ENCODE measurements at regions not wholly inside any gene's neighbourhood (a gene's known extent, or its start where the extent isn't known, plus 50 kb on each side); places are given as distances from the start of the nearest gene placed in this dataset.

DNA sequence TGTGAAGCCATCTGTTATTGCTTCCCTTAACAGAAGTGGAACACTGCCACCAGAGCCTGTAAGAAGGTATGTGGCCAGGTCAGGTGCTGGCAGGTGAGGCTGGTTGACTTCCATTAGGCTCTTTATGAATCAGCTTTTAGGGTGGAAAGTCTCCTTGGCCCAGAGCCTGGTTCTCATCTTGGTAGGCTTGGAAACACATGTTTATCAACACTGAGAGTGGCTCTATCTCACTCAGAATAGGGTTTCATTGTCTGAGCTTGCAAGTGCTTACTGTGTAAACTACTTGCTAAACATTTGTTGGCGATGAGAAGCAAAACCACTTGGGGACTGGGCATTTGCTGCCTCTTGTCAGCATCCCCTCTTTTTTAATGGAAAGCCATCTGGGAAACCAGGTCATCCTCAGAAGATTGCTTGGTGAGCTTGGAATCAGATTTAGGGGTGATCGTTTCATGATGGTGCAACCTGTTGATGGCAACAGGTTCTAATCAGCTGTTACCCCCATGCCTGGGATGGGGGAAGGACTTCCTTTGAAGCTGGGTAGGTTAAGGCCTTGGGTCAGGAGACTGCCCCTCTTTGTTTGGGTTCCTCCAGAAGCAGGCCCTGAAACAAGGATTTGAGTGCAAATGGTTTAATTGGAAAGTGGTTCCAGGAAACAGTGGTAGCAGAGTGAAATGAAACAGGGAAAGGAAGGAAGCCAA, 75.0 kb upstream of the AMPD3 start:
- Histone ChIP-seq H3K36me3 (ENCODE audit: control insufficient read depth, insufficient read depth, low read length) (no peaks in the 10 kb centered on the region), H3K27ac (ENCODE audit: insufficient read depth, low read length, poor library complexity, severe bottlenecking) (no peak overlapping the region), H3K4me1 (ENCODE audit: control insufficient read depth, insufficient read depth, low read length, poor library complexity, severe bottlenecking) (no peaks in the 10 kb centered on the region), H3K4me3 (ENCODE audit: low read depth, low read length) (no peak overlapping the region), H3K9me3 (ENCODE audit: control insufficient read depth in 2 of 2, low read length in 2 of 2) (no peaks in the 10 kb centered on the region), H3K27me3 (ENCODE audit: control insufficient read depth, insufficient read depth, low read length) (peaks cover 3% of the 10 kb centered on the region)
- H3K9me3 Mint-ChIP-seq: peaks cover 0 to 5% (median 0%) of the 10 kb centered on the region in 7 donors
- H3K36me3 Mint-ChIP-seq: no peaks in the 10 kb centered on the region
- no peak for ATAC-seq (ENCODE audit: low read depth in 2 of 2)
- no peak for DNase-seq
- H3K4me1 Mint-ChIP-seq: no peaks in the 10 kb centered on the region
- no peak overlapping the region for H3K27ac Mint-ChIP-seq
- H3K4me3 Mint-ChIP-seq: no peak overlapping the region
- H3K27me3 Mint-ChIP-seq: peaks cover 27% of the 10 kb centered on the region

DNA sequence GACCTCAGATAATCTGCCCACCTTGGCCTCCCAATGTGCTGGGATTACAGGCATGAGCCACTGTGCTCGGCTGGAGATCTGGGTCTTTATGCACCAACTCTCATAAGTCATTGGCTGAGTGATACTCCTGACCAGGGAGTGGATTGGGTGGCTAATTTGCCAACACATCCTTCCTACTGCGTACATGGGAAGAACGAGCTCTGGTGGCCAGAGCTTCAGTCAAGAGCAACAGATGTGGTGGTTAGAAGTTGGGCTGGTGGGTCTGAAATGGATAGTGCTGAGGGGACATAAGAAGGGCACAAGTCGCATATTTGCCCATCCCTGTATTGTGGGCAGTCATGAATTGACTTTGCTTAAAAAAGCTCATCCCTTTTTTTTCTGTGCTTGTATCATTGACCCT, 74.1 kb upstream of the AMPD3 start:
- H3K36me3 Mint-ChIP-seq: no peaks in the 10 kb centered on the region
- H3K4me1 Mint-ChIP-seq: no peaks in the 10 kb centered on the region
- no peaks in the 10 kb centered on the region for H3K9me3 ChIP-seq (ENCODE audit: control insufficient read depth in 2 of 2, low read length in 2 of 2)
- no peaks in the 10 kb centered on the region for H3K4me1 ChIP-seq (ENCODE audit: control insufficient read depth, insufficient read depth, low read length, poor library complexity, severe bottlenecking)
- no peak overlapping the region for H3K4me3 Mint-ChIP-seq
- H3K9me3 Mint-ChIP-seq: peaks cover 0 to 3% (median 0%) of the 10 kb centered on the region in 7 donors
- peaks cover 3% of the 10 kb centered on the region for H3K27me3 ChIP-seq (ENCODE audit: control insufficient read depth, insufficient read depth, low read length)
- H3K27me3 Mint-ChIP-seq: peaks cover 23% of the 10 kb centered on the region
- H3K4me3 ChIP-seq (ENCODE audit: low read depth, low read length): no peak overlapping the region
- no peak overlapping the region for H3K27ac ChIP-seq (ENCODE audit: insufficient read depth, low read length, poor library complexity, severe bottlenecking)
- no peak for ATAC-seq (ENCODE audit: low read depth in 2 of 2)
- no peaks in the 10 kb centered on the region for H3K36me3 ChIP-seq (ENCODE audit: control insufficient read depth, insufficient read depth, low read length)
- no peak for DNase-seq
- no peak overlapping the region for H3K27ac Mint-ChIP-seq

GRCh38 chr11:10381736-10382135, 73.3 kb upstream of the AMPD3 start:
- H3K4me3 ChIP-seq (ENCODE audit: low read depth, low read length): no peak overlapping the region
- H3K4me3 Mint-ChIP-seq: no peak overlapping the region
- H3K36me3 ChIP-seq (ENCODE audit: control insufficient read depth, insufficient read depth, low read length): no peaks in the 10 kb centered on the region
- no peak overlapping the region for H3K27ac ChIP-seq (ENCODE audit: insufficient read depth, low read length, poor library complexity, severe bottlenecking)
- H3K9me3 ChIP-seq (ENCODE audit: control insufficient read depth in 2 of 2, low read length in 2 of 2): no peaks in the 10 kb centered on the region
- ATAC-seq (ENCODE audit: low read depth in 2 of 2) (no peak), DNase-seq (no peak)
- peaks cover 3% of the 10 kb centered on the region for H3K27me3 ChIP-seq (ENCODE audit: control insufficient read depth, insufficient read depth, low read length)
- peaks cover 0 to 3% (median 0%) of the 10 kb centered on the region in 7 donors for H3K9me3 Mint-ChIP-seq
- no peaks in the 10 kb centered on the region for H3K4me1 Mint-ChIP-seq
- no peak overlapping the region for H3K27ac Mint-ChIP-seq
- no peaks in the 10 kb centered on the region for H3K4me1 ChIP-seq (ENCODE audit: control insufficient read depth, insufficient read depth, low read length, poor library complexity, severe bottlenecking)
- no peaks in the 10 kb centered on the region for H3K36me3 Mint-ChIP-seq
- peaks cover 20% of the 10 kb centered on the region for H3K27me3 Mint-ChIP-seq

DNA sequence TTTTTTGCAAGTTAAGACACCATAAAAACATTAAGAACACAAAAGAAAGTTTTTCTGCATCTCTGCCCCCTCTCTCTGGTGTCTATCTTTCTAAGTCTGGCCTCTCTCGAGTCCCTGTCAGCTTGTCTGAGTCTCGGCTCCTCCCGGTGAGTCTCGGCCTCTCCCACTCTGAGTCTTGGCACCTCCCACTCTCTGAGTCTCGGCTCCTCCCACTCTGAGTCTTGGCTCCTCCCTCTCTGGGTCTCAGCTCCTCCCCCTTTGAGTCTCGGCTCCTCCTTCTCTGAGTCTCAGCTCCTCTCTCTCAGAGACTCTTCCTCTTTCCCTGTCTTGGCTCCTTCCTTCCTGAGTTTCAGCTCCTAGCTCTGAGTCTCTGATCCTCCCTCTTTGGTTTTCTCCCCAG, 72.5 kb upstream of the AMPD3 start:
- H3K27ac ChIP-seq (ENCODE audit: insufficient read depth, low read length, poor library complexity, severe bottlenecking): no peak overlapping the region
- no peak overlapping the region for H3K4me3 ChIP-seq (ENCODE audit: low read depth, low read length)
- DNase-seq (peak in 1 of 3 donors; percentile 4), ATAC-seq (ENCODE audit: low read depth in 2 of 2) (no peak)
- Mint-ChIP-seq H3K27me3 (peaks cover 14% of the 10 kb centered on the region), H3K9me3 (peaks cover 0 to 3% (median 0%) of the 10 kb centered on the region in 7 donors), H3K4me3 (no peak overlapping the region), H3K4me1 (no peaks in the 10 kb centered on the region), H3K36me3 (no peaks in the 10 kb centered on the region), H3K27ac (no peak overlapping the region)
- H3K36me3 ChIP-seq (ENCODE audit: control insufficient read depth, insufficient read depth, low read length): no peaks in the 10 kb centered on the region
- H3K4me1 ChIP-seq (ENCODE audit: control insufficient read depth, insufficient read depth, low read length, poor library complexity, severe bottlenecking): no peaks in the 10 kb centered on the region
- H3K27me3 ChIP-seq (ENCODE audit: control insufficient read depth, insufficient read depth, low read length): peaks cover 3% of the 10 kb centered on the region
- H3K9me3 ChIP-seq (ENCODE audit: control insufficient read depth in 2 of 2, low read length in 2 of 2): no peaks in the 10 kb centered on the region

- Mint-ChIP-seq H3K27ac (no peak overlapping the region), H3K9me3 (peaks cover 0 to 3% (median 1%) of the 10 kb centered on the region in 7 donors), H3K36me3 (no peaks in the 10 kb centered on the region), H3K4me1 (no peaks in the 10 kb centered on the region), H3K27me3 (peaks cover 12% of the 10 kb centered on the region), H3K4me3 (no peak overlapping the region)
- Histone ChIP-seq H3K27ac (ENCODE audit: insufficient read depth, low read length, poor library complexity, severe bottlenecking) (no peak overlapping the region), H3K4me1 (ENCODE audit: control insufficient read depth, insufficient read depth, low read length, poor library complexity, severe bottlenecking) (no peaks in the 10 kb centered on the region), H3K9me3 (ENCODE audit: control insufficient read depth in 2 of 2, low read length in 2 of 2) (no peaks in the 10 kb centered on the region), H3K27me3 (ENCODE audit: control insufficient read depth, insufficient read depth, low read length) (peaks cover 4% of the 10 kb centered on the region), H3K4me3 (ENCODE audit: low read depth, low read length) (no peak overlapping the region), H3K36me3 (ENCODE audit: control insufficient read depth, insufficient read depth, low read length) (no peaks in the 10 kb centered on the region)
- DNase-seq (no peak), ATAC-seq (ENCODE audit: low read depth in 2 of 2) (no peak)
Measured at GRCh38 chr11:10385696-10386095, 69.4 kb upstream of the AMPD3 start.

- H3K9me3 Mint-ChIP-seq: peaks cover 0 to 3% (median 1%) of the 10 kb centered on the region in 7 donors
- no peak for ATAC-seq (ENCODE audit: low read depth in 2 of 2)
- no peak for DNase-seq
- H3K27me3 ChIP-seq (ENCODE audit: control insufficient read depth, insufficient read depth, low read length): peaks cover 4% of the 10 kb centered on the region
- no peaks in the 10 kb centered on the region for H3K9me3 ChIP-seq (ENCODE audit: control insufficient read depth in 2 of 2, low read length in 2 of 2)
- H3K4me1 ChIP-seq (ENCODE audit: control insufficient read depth, insufficient read depth, low read length, poor library complexity, severe bottlenecking): no peaks in the 10 kb centered on the region
- no peak overlapping the region for H3K4me3 ChIP-seq (ENCODE audit: low read depth, low read length)
- no peaks in the 10 kb centered on the region for H3K36me3 ChIP-seq (ENCODE audit: control insufficient read depth, insufficient read depth, low read length)
- no peaks in the 10 kb centered on the region for H3K36me3 Mint-ChIP-seq
- no peak overlapping the region for H3K27ac ChIP-seq (ENCODE audit: insufficient read depth, low read length, poor library complexity, severe bottlenecking)
- H3K27me3 Mint-ChIP-seq: peaks cover 7% of the 10 kb centered on the region
- no peaks in the 10 kb centered on the region for H3K4me1 Mint-ChIP-seq
- no peak overlapping the region for H3K4me3 Mint-ChIP-seq
- H3K27ac Mint-ChIP-seq: no peak overlapping the region
Measured at GRCh38 chr11:10386361-10386760, 68.7 kb upstream of the AMPD3 start.

GRCh38 chr11:10386861-10387205, 68.2 kb upstream of the AMPD3 start:
- no peak for DNase-seq
- no peak overlapping the region for H3K4me3 ChIP-seq (ENCODE audit: low read depth, low read length)
- H3K27me3 Mint-ChIP-seq: peaks cover 5% of the 10 kb centered on the region

More at GRCh38 chr11:10386861-10387205, 68.2 kb upstream of the AMPD3 start:
- no peaks in the 10 kb centered on the region for H3K4me1 Mint-ChIP-seq
- no peaks in the 10 kb centered on the region for H3K36me3 Mint-ChIP-seq
- H3K27ac Mint-ChIP-seq: no peak overlapping the region
- ATAC-seq (ENCODE audit: low read depth in 2 of 2): no peak
- Histone ChIP-seq H3K27ac (ENCODE audit: insufficient read depth, low read length, poor library complexity, severe bottlenecking) (no peak overlapping the region), H3K4me1 (ENCODE audit: control insufficient read depth, insufficient read depth, low read length, poor library complexity, severe bottlenecking) (no peaks in the 10 kb centered on the region), H3K36me3 (ENCODE audit: control insufficient read depth, insufficient read depth, low read length) (no peaks in the 10 kb centered on the region), H3K27me3 (ENCODE audit: control insufficient read depth, insufficient read depth, low read length) (peaks cover 4% of the 10 kb centered on the region), H3K9me3 (ENCODE audit: control insufficient read depth in 2 of 2, low read length in 2 of 2) (no peaks in the 10 kb centered on the region)
- H3K9me3 Mint-ChIP-seq: peaks cover 0 to 3% (median 1%) of the 10 kb centered on the region in 7 donors
- no peak overlapping the region for H3K4me3 Mint-ChIP-seq
